IPS-20b (cell line): ENCODE measurements at regions not wholly inside any gene's neighbourhood (a gene's known extent, or its start where the extent isn't known, plus 50 kb on each side); places are given as distances from the start of the nearest gene placed in this dataset.

Source experiments
- H3K27ac ChIP-seq: one replicate; pipeline ENCODE4 v1.5.1; 2013; ENCODE audit warnings: low read length
- H3K27me3 ChIP-seq: 2 replicates; pipeline ENCODE4 v1.6.1; 2013; ENCODE audit warnings: mild to moderate bottlenecking, low read length, inconsistent platforms; ENCODE audit not compliant: insufficient read depth
- H3K36me3 ChIP-seq: 2 replicates; pipeline ENCODE4 v1.6.1; 2013; ENCODE audit warnings: low read depth, mild to moderate bottlenecking, inconsistent platforms, low read length, moderate library complexity; ENCODE audit not compliant: insufficient read depth
- H3K4me1 ChIP-seq: 2 replicates; pipeline ENCODE4 v1.6.1; 2013; ENCODE audit warnings: mild to moderate bottlenecking, control low read depth, inconsistent platforms, low read length, moderate library complexity; ENCODE audit not compliant: insufficient read depth
- H3K4me3 ChIP-seq: 2 replicates; pipeline ENCODE4 v1.5.1; 2013; ENCODE audit warnings: mild to moderate bottlenecking, low read length, inconsistent platforms
- H3K9ac ChIP-seq: 2 replicates; pipeline ENCODE4 v1.6.1; 2013; ENCODE audit warnings: low read depth, mild to moderate bottlenecking, inconsistent platforms, low read length, moderate library complexity
- H3K9me3 ChIP-seq: 2 replicates; pipeline ENCODE4 v1.6.1; 2013; ENCODE audit warnings: mild to moderate bottlenecking, low read depth, low read length, inconsistent platforms; ENCODE audit not compliant: insufficient read depth

- Histone ChIP-seq H3K4me1 (no peaks in the 10 kb centered on the region), H3K4me3 (no peak overlapping the region), H3K27ac (no peak overlapping the region), H3K9me3 (no peaks in the 10 kb centered on the region), H3K36me3 (no peaks in the 10 kb centered on the region), H3K27me3 (no peaks in the 10 kb centered on the region), H3K9ac (no peak overlapping the region)
Measured at GRCh38 chr12:87667378-87667777, 361.8 kb downstream of the C12orf50 start.

- Histone ChIP-seq H3K9me3 (no peaks in the 10 kb centered on the region), H3K27ac (no peak overlapping the region), H3K4me1 (no peaks in the 10 kb centered on the region), H3K27me3 (no peaks in the 10 kb centered on the region), H3K36me3 (no peaks in the 10 kb centered on the region), H3K9ac (no peak overlapping the region), H3K4me3 (no peak overlapping the region)
Measured at GRCh38 chr12:87661786-87662377, 367.3 kb downstream of the C12orf50 start.

- H3K4me3 ChIP-seq, result no peak overlapping the region
Measured at GRCh38 chr12:87660987-87661774, 368.0 kb downstream of the C12orf50 start.

DNA sequence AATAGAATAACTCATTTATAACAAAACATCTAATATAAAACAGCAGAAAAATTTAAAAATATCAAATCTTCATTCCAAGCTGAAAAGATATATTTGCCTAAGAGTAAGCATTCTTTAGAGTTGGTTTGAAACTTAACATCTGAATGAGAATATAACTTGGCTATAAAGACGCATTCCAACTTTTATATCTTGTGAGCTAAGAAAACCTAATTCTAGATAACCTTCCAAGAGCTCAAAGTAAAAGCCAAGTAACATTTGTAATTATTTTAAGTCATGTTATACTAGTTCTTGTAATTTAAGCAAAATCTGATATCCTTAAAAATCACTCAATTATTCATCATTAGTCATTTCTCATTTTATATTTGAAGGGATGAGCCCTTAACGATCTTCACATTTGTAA lies 368.9 kb downstream of the C12orf50 start:
- Histone ChIP-seq H3K27me3 (no peaks in the 10 kb centered on the region), H3K4me3 (no peak overlapping the region), H3K9me3 (no peaks in the 10 kb centered on the region), H3K4me1 (no peaks in the 10 kb centered on the region), H3K9ac (no peak overlapping the region), H3K27ac (no peak overlapping the region), H3K36me3 (no peaks in the 10 kb centered on the region)

More at GRCh38 chr12:87660987-87661774, 368.0 kb downstream of the C12orf50 start:
- Histone ChIP-seq H3K27me3 (no peaks in the 10 kb centered on the region), H3K9me3 (no peaks in the 10 kb centered on the region), H3K4me1 (no peaks in the 10 kb centered on the region), H3K27ac (no peak overlapping the region), H3K36me3 (no peaks in the 10 kb centered on the region), H3K9ac (no peak overlapping the region)

DNA sequence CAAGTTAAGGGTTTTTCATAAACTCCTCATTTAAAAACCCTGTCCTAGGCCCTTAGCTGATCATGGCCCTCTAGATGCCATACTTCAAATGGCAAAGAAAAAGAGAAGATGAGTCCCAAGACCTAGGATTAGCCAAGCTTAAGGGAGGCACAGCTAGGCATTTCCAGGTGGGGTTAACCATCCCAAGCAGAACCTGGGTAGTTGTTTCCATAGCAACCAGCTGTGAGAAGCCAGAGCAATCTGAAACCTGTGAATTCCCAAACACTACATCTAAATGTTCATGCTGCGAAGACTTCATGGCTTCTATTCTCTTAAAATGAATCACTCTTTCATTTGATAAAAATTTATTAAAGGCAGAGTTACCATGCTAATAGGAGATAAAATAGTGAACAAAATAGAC lies 372.9 kb downstream of the C12orf50 start:
- Histone ChIP-seq H3K4me1 (no peaks in the 10 kb centered on the region), H3K36me3 (no peaks in the 10 kb centered on the region), H3K27me3 (no peaks in the 10 kb centered on the region), H3K4me3 (no peak overlapping the region), H3K9ac (no peak overlapping the region), H3K27ac (no peak overlapping the region), H3K9me3 (no peaks in the 10 kb centered on the region)

DNA sequence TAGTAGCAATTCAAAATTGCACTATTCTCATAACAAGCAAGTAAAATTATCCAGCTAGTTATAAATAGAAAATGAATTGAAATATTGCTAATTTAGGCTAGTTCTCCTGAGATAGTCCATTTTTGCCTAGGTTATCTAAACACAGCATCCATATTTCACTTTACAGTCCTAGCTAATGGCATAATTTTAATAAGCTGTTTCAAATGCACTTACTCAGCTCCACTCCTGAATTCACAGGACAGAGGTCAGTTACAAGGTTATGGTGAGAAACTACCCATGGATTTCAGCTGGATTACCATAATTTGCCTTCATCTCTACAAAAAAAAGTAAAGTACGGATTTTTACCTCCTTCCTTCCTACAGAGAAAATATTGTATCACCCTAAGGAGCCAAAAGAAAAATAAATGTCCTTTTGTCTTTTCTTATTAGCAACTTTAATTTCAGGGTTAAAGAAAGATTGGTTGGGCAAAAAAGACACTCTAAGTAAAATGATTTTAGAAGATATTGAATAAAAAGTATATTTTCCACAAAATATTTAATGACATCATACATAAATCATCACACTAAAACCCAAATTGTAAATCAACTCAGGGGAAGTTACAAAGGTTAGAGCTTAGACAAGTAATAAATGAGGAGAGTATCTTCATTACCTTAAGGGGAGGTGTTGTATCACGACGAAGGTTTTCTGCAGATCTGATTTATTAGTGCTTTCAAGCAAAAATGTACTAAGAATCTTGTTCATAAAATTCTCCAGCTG lies 377.4 kb downstream of the C12orf50 start:
- H3K4me3 ChIP-seq, result no peak overlapping the region
- no peaks in the 10 kb centered on the region for H3K36me3 ChIP-seq
- no peak overlapping the region for H3K9ac ChIP-seq
- H3K9me3 ChIP-seq, result no peaks in the 10 kb centered on the region
- H3K27ac ChIP-seq, result no peak overlapping the region
- H3K4me1 ChIP-seq, result no peaks in the 10 kb centered on the region
- no peaks in the 10 kb centered on the region for H3K27me3 ChIP-seq

DNA sequence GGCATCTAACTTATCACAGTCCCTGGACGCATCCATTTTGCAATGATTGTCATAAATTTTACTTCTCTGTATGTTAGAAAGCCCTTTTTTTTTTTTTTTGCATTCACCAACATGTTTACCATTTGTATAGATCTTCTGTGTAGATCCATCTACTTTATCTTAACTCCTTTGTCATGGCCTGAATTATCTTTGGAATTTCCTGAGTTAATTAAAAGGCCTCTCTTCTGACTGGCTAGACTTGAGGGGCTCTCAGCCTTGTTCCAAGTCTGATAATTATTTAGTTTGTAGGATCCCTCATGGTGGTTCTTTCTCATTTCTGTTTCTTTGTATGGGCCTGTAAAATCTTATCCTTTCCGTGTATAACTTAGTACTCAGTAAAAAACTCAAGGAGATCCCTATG lies 387.0 kb downstream of the C12orf50 start:
- peaks cover 4% of the 10 kb centered on the region; the same call in 1 of the 2 replicates for H3K4me1 ChIP-seq
- no peaks in the 10 kb centered on the region for H3K36me3 ChIP-seq
- H3K9ac ChIP-seq, result no peak overlapping the region
- no peaks in the 10 kb centered on the region for H3K9me3 ChIP-seq
- no peak overlapping the region for H3K4me3 ChIP-seq
- H3K27me3 ChIP-seq, result no peaks in the 10 kb centered on the region
- H3K27ac ChIP-seq, result no peak overlapping the region

DNA sequence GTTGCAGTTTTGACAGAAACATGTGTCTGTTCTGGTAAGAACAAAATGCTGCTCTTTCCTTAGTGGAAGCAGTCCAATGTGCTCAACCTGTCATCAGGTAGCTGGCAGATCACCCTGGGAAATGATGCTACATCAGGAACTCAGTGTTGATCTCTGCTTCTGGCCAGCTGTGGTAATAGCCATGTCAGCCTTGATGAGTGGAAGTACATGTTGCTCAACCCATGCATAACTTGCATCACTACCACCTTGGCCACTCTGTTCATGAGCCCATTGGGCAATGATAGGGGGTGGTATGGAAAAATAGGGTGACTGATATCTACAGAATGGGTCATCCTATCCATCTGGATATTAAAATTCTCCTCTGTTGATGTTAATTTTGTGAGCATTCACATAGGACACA lies 411.0 kb downstream of the C12orf50 start:
- H3K27me3 ChIP-seq, result no peaks in the 10 kb centered on the region
- H3K4me3 ChIP-seq, result no peak overlapping the region
- no peaks in the 10 kb centered on the region for H3K9me3 ChIP-seq
- no peak overlapping the region for H3K27ac ChIP-seq
- no peaks in the 10 kb centered on the region for H3K36me3 ChIP-seq
- peaks cover 4% of the 10 kb centered on the region; the same call in 1 of the 2 replicates for H3K4me1 ChIP-seq
- H3K9ac ChIP-seq, result no peak overlapping the region

GRCh38 chr12:87612996-87613395 lies 416.2 kb downstream of the C12orf50 start:
- Histone ChIP-seq H3K9ac (no peak overlapping the region), H3K27me3 (no peaks in the 10 kb centered on the region), H3K36me3 (no peaks in the 10 kb centered on the region)

GRCh38 chr12:87608321-87608720 lies 420.9 kb downstream of the C12orf50 start:
- H3K36me3 ChIP-seq, result no peaks in the 10 kb centered on the region
- H3K9me3 ChIP-seq, result no peaks in the 10 kb centered on the region
- H3K27ac ChIP-seq, result no peak overlapping the region
- H3K4me1 ChIP-seq, result no peaks in the 10 kb centered on the region
- H3K27me3 ChIP-seq, result no peaks in the 10 kb centered on the region
- H3K9ac ChIP-seq, result no peak overlapping the region
- no peak overlapping the region for H3K4me3 ChIP-seq

More at GRCh38 chr12:87612996-87613395, 416.2 kb downstream of the C12orf50 start:
- H3K4me1 ChIP-seq, result peaks cover 4% of the 10 kb centered on the region; the same call in 1 of the 2 replicates
- no peak overlapping the region for H3K27ac ChIP-seq
- H3K4me3 ChIP-seq, result no peak overlapping the region
- H3K9me3 ChIP-seq, result no peaks in the 10 kb centered on the region

DNA sequence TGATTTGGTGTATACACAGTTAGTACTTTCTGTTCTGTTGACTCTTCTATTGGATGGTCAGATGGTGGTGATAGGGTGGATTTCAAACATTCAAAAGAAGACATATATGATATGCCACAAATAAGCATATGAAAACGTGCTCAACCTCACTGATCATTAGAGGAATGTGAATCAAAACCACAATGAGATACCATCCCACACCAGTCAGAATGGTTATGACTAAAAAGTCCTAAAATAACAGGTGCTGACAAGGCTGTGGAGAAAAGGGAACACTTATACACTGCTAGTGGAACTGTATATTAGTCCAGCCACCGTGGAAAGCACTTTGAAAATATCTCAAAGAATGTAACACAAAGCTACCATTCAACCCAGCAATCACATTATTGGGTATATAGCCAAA lies 425.5 kb downstream of the C12orf50 start:
- no peaks in the 10 kb centered on the region for H3K4me1 ChIP-seq
- no peak overlapping the region for H3K27ac ChIP-seq

More for the DNA sequence above, 425.5 kb downstream of the C12orf50 start:
- Histone ChIP-seq H3K4me3 (no peak overlapping the region), H3K9me3 (no peaks in the 10 kb centered on the region), H3K27me3 (no peaks in the 10 kb centered on the region), H3K36me3 (no peaks in the 10 kb centered on the region), H3K9ac (no peak overlapping the region)
